Thoracic aorta (tissue), 2 donors: ENCODE measurements at regions not wholly inside any gene's neighbourhood (a gene's known extent, or its start where the extent isn't known, plus 50 kb on each side); places are given as distances from the start of the nearest gene placed in this dataset.

Experiments used
- ATAC-seq: fragments of 150-250 bp; one replicate; pipeline ENCODE4 v1.8.0; 2017; ENCODE audit warnings: low read depth; ENCODE audit not compliant: insufficient number of reproducible peaks, low FRiP score
- DNase-seq: peaks from one replicate; pipeline ENCODE4 v3.0.0-alpha.2; 2020; ENCODE audit warnings: low spot score
- H3K27ac ChIP-seq, 2 donors: fragments of 200-600 bp; sonication (generic); 1 replicate in 1 of 2; 2 replicates in 1 of 2; pipeline ENCODE4 v1.5.1; 2016; ENCODE audit warnings: mild to moderate bottlenecking in 2 of 2, moderate library complexity in 2 of 2
- H3K27me3 ChIP-seq: fragments of 200-600 bp; sonication (generic); replicated peaks from 2 replicates; pipeline ENCODE4 v1.6.0; 2016; ENCODE audit warnings: mild to moderate bottlenecking; ENCODE audit not compliant: insufficient read depth
- H3K36me3 ChIP-seq: fragments of 200-600 bp; sonication (generic); one replicate; pipeline ENCODE4 v1.5.1; 2016
- H3K4me1 ChIP-seq, 2 donors: fragments of 200-600 bp; sonication (generic); 1 replicate in 1 of 2; 2 replicates in 1 of 2; pipeline versions ENCODE4 v1.5.1 to v1.6.0; 2016; ENCODE audit warnings: low read depth in 2 of 2, mild to moderate bottlenecking in 1 of 2; ENCODE audit not compliant: control insufficient read depth in 1 of 2
- H3K4me3 ChIP-seq: fragments of 200-600 bp; sonication (generic); 2 replicates; pipeline ENCODE4 v1.5.1; 2016; ENCODE audit warnings: mild to moderate bottlenecking
- H3K9me3 ChIP-seq: fragments of 200-600 bp; sonication (generic); 2 replicates; pipeline ENCODE4 v1.5.1; 2016
- TF ChIP-seq, protein P1 (sequence below): fragments of 200-600 bp; sonication (generic); IDR thresholded peaks from one replicate; pipeline ENCODE4 v1.5.1; 2019; ENCODE audit warnings: antibody characterized with exemption

GRCh38 chr15:47551546-47551945 lies 165.8 kb upstream of the SEMA6D start:
- H3K9me3 ChIP-seq, result no peaks in the 10 kb centered on the region
- TF ChIP-seq, protein P1, sequence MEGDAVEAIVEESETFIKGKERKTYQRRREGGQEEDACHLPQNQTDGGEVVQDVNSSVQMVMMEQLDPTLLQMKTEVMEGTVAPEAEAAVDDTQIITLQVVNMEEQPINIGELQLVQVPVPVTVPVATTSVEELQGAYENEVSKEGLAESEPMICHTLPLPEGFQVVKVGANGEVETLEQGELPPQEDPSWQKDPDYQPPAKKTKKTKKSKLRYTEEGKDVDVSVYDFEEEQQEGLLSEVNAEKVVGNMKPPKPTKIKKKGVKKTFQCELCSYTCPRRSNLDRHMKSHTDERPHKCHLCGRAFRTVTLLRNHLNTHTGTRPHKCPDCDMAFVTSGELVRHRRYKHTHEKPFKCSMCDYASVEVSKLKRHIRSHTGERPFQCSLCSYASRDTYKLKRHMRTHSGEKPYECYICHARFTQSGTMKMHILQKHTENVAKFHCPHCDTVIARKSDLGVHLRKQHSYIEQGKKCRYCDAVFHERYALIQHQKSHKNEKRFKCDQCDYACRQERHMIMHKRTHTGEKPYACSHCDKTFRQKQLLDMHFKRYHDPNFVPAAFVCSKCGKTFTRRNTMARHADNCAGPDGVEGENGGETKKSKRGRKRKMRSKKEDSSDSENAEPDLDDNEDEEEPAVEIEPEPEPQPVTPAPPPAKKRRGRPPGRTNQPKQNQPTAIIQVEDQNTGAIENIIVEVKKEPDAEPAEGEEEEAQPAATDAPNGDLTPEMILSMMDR, result no peak
- no peaks in the 10 kb centered on the region for H3K36me3 ChIP-seq
- no peak overlapping the region for H3K4me3 ChIP-seq
- ATAC-seq (no peak), DNase-seq (no peak)
- no peak overlapping the region for H3K27ac ChIP-seq
- H3K4me1 ChIP-seq, result no peaks in the 10 kb centered on the region
- H3K27me3 ChIP-seq, result no peaks in the 10 kb centered on the region

DNA sequence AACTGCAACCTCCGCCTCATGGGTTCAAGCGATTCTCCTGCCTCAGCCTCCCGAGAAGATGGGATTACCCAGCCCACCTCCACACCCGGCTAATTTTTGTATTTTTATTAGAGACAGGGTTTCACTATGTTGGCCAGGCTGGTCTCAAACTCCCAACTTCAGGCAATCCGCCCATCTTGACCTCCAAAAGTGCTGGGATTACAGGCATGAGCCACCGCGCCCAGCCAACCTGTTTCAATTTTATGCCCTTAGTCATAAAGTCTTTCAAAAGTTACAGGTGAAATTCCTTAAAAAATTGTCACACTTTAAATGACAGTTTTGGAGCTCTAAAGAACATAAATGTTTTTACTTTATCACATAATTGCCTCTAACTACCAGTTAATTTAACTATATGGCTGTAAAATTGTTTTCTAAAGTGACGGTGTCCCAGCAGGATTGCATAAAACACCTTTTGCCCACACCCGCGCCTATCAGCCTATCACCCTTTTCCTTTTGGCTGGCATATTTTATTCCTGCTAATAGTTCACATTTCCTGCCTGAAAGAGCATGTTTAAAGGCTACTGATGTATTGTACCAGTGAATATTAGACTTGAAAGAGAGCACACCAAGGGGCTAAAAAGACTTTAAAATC lies 164.2 kb upstream of the SEMA6D start:
- ATAC-seq, result no peak
- Histone ChIP-seq H3K4me3 (no peak overlapping the region), H3K4me1 (no peaks in the 10 kb centered on the region), H3K27ac (no peak overlapping the region), H3K36me3 (no peaks in the 10 kb centered on the region), H3K9me3 (no peaks in the 10 kb centered on the region), H3K27me3 (no peaks in the 10 kb centered on the region)
- TF ChIP-seq, protein P1, result no peak
- no peak for DNase-seq

- DNase-seq (no peak), ATAC-seq (no peak)
- TF ChIP-seq, protein P1, result no peak
- H3K9me3 ChIP-seq, result no peaks in the 10 kb centered on the region
- H3K27ac ChIP-seq, result no peak overlapping the region
- no peaks in the 10 kb centered on the region for H3K27me3 ChIP-seq
- no peaks in the 10 kb centered on the region for H3K4me1 ChIP-seq
- H3K36me3 ChIP-seq, result no peaks in the 10 kb centered on the region
- no peak overlapping the region for H3K4me3 ChIP-seq
Measured at GRCh38 chr15:47553947-47554346, 163.4 kb upstream of the SEMA6D start.

DNA sequence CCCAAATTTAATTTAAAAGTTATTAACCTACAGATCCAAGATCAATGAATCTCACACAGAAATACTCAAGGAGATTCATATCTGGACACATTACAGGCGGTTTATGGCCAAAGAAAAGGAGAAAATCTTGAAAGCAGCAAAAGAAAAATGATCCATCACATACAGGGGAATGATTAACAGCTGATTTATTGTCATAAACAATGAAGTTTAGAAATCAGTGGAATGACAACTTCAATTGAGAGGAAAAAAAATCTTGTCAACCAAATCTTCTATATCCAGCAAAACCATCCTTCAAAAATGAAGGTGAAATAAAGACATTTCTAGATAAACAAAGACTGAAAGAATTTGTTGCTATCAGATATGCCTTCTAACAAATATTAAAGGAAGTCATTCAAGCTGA lies 156.2 kb upstream of the SEMA6D start:
- Histone ChIP-seq H3K4me3 (no peak overlapping the region), H3K27ac (no peak overlapping the region), H3K4me1 (no peaks in the 10 kb centered on the region), H3K9me3 (peaks cover 4% of the 10 kb centered on the region), H3K36me3 (no peaks in the 10 kb centered on the region), H3K27me3 (no peaks in the 10 kb centered on the region)
- DNase-seq, result no peak
- TF ChIP-seq, protein P1, result no peak
- ATAC-seq, result no peak

GRCh38 chr15:47565949-47566348 lies 151.4 kb upstream of the SEMA6D start:
- TF ChIP-seq, protein P1, result no peak
- no peak overlapping the region for H3K4me3 ChIP-seq
- no peaks in the 10 kb centered on the region for H3K27me3 ChIP-seq
- peaks cover 4% of the 10 kb centered on the region for H3K9me3 ChIP-seq
- no peak overlapping the region for H3K27ac ChIP-seq
- H3K36me3 ChIP-seq, result no peaks in the 10 kb centered on the region
- no peak for DNase-seq
- ATAC-seq, result no peak
- peaks cover 7 to 11% of the 10 kb centered on the region in 2 donors for H3K4me1 ChIP-seq
